SU-DHL-6 (cell line): ENCODE measurements at regions not wholly inside any gene's neighbourhood (a gene's known extent, or its start where the extent isn't known, plus 50 kb on each side); places are given as distances from the start of the nearest gene placed in this dataset.

ENCODE experiments used
- EZH2phosphoT487 ChIP-seq: fragments of 200-600 bp; sonication (generic), shearing (Covaris generic); conservative IDR thresholded peaks from 2 replicates; pipeline ENCODE4 v1.6.1; 2018; ENCODE audit warnings: mild to moderate bottlenecking, antibody characterized with exemption, low read length, moderate library complexity, mixed read lengths
- TF ChIP-seq, protein P1 (sequence below): fragments of 200-600 bp; sonication (generic); IDR thresholded peaks from one replicate; pipeline ENCODE4 v1.5.1; 2017; ENCODE audit warnings: antibody characterized with exemption, mild to moderate bottlenecking, low read length, moderate library complexity; ENCODE audit not compliant: insufficient read depth, poor library complexity, severe bottlenecking

DNA sequence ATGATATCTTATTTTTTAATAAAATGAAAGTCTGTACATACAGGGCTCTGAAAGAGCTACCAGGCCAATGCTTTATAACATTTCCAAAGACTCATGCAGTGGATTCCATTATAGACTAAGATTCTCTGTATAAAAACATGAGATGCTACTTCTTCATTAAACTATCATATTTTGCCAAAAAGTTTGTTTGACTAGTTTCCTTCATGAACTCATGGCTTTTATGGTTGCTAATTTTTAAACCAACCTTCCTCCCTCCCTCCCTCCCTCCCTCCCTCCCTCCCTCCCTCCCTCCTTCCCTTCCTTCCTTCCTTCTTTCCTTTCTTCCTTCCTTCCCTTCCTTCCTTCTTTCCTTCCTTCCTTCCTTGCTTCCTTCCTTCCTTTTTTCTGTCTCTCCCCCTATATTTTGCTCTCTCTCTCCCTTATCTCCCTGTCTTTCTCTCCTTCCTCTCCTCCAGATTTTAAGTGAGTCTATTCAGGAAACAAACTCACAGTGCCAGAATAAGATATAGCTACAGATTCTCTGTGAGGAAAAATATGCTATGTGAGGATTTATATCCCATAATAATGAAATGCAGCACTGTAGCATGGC, 961.5 kb upstream of the ZEB2 start:
- TF ChIP-seq, protein P1, sequence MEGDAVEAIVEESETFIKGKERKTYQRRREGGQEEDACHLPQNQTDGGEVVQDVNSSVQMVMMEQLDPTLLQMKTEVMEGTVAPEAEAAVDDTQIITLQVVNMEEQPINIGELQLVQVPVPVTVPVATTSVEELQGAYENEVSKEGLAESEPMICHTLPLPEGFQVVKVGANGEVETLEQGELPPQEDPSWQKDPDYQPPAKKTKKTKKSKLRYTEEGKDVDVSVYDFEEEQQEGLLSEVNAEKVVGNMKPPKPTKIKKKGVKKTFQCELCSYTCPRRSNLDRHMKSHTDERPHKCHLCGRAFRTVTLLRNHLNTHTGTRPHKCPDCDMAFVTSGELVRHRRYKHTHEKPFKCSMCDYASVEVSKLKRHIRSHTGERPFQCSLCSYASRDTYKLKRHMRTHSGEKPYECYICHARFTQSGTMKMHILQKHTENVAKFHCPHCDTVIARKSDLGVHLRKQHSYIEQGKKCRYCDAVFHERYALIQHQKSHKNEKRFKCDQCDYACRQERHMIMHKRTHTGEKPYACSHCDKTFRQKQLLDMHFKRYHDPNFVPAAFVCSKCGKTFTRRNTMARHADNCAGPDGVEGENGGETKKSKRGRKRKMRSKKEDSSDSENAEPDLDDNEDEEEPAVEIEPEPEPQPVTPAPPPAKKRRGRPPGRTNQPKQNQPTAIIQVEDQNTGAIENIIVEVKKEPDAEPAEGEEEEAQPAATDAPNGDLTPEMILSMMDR, result no peak
- TF ChIP-seq EZH2phosphoT487, result no peak
